HepG2 (cell line): ENCODE measurements at regions not wholly inside any gene's neighbourhood (a gene's known extent, or its start where the extent isn't known, plus 50 kb on each side); places are given as distances from the start of the nearest gene placed in this dataset.

Experiments used
- ATAC-seq: fragments of 200-7000 bp; cut with Tn5 transposase; 3 replicates; pipeline ENCODE4 v1.9.1; 2020; ENCODE audit warnings: mild to moderate bottlenecking, moderate library complexity
- BruUV-seq: library from RNA; stranded (reverse); fragments of 400-500 nt; replicated peaks from 2 replicates; lab custom pipeline; 2021; lab: Mats Ljungman, UMichigan
- CTCF ChIA-PET: fragments of 300-600 bp; formaldehyde crosslinking; extraction: SDS; loops from one replicate; lab custom pipeline; 2021; ENCODE audit warnings: low total read pairs, inconsistent platforms, low intra/inter-chr PET ratio; lab: Yijun Ruan, JAX
- POLR2A ChIA-PET: fragments of 350-600 bp; sonication (Branson Sonifier 250); formaldehyde crosslinking; loops from one replicate; lab custom pipeline; 2020; ENCODE audit warnings: antibody characterized with exemption, inconsistent platforms; lab: Yijun Ruan, JAX
- DNase-seq: peaks from one replicate; pipeline ENCODE4 v3.0.0-alpha.2; 2015; ENCODE audit warnings: low spot score
- FAIRE-seq: peaks from 3 replicates; lab custom pipeline; 2011; peaks lifted over from hg19 to GRCh38; lab: Jason Lieb, UNC
- H2AFZ ChIP-seq: one replicate; pipeline ENCODE4 v1.6.1; 2011; ENCODE audit warnings: low read length, inconsistent platforms
- H3K27ac ChIP-seq: fragments of 300-600 bp; 3 replicates; pipeline ENCODE4 v1.8.0; 2011; ENCODE audit warnings: mixed run types, mild to moderate bottlenecking, mixed read lengths, low read length, inconsistent platforms; ENCODE audit not compliant: insufficient read depth; ENCODE audit errors: extremely low read length
- H3K27me3 ChIP-seq, 2 experiments: fragments of 200-600 bp in 1 of 2; 2 replicates in 1 of 2; 3 replicates in 1 of 2; pipeline versions ENCODE4 v1.6.0 to v1.8.0; 2011; ENCODE audit warnings: low read length in 2 of 2, mild to moderate bottlenecking in 2 of 2, moderate library complexity in 2 of 2, inconsistent platforms in 1 of 2; ENCODE audit not compliant: insufficient read depth in 2 of 2, control insufficient read depth in 1 of 2
- H3K36me3 ChIP-seq, 2 experiments: fragments of 200-600 bp in 1 of 2; replicated peaks in 1 of 2; 2 replicates in 1 of 2; 3 replicates in 1 of 2; pipeline versions ENCODE4 v1.5.1 to v1.8.0; 2011; ENCODE audit warnings: low read length in 2 of 2, inconsistent platforms in 1 of 2; ENCODE audit not compliant: insufficient read depth in 2 of 2, control insufficient read depth in 1 of 2
- H3K4me1 ChIP-seq: 2 replicates; pipeline ENCODE4 v1.5.1; 2012; ENCODE audit warnings: low read length, inconsistent platforms; ENCODE audit not compliant: insufficient read depth
- H3K4me2 ChIP-seq: 2 replicates; pipeline ENCODE4 v1.6.0; 2011; ENCODE audit warnings: low read depth, low read length, inconsistent platforms
- H3K4me3 ChIP-seq, 3 experiments: fragments of 200-600 bp in 1 of 3; sonication (generic), shearing (Covaris generic) in 1 of 3; replicated peaks in 1 of 3; 2 replicates each; pipeline ENCODE4 v1.5.1; 2011 to 2016; ENCODE audit warnings: low read length in 3 of 3, inconsistent platforms in 2 of 3, low read depth in 2 of 3, mild to moderate bottlenecking in 2 of 3, control low read depth in 1 of 3, mixed read lengths in 1 of 3; ENCODE audit not compliant: insufficient read depth in 1 of 3
- H3K79me2 ChIP-seq: one replicate; pipeline ENCODE4 v1.6.1; 2011; ENCODE audit warnings: low read length, inconsistent platforms; ENCODE audit not compliant: insufficient read depth
- H3K9ac ChIP-seq: 2 replicates; pipeline ENCODE4 v1.6.0; 2011; ENCODE audit warnings: mild to moderate bottlenecking, low read depth, low read length, inconsistent platforms; ENCODE audit not compliant: insufficient read depth
- H3K9me3 ChIP-seq: 2 replicates; pipeline ENCODE4 v1.5.1; 2012; ENCODE audit warnings: mild to moderate bottlenecking, low read length
- H4K20me1 ChIP-seq: 2 replicates; pipeline ENCODE4 v1.6.0; 2011; ENCODE audit warnings: inconsistent platforms, mild to moderate bottlenecking, low read length, moderate library complexity; ENCODE audit not compliant: insufficient read depth
- ARID2 ChIP-seq: sonication (generic); formaldehyde crosslinking; IDR thresholded peaks from 2 replicates; pipeline ENCODE4 v1.8.1; 2022; ENCODE audit warnings: mild to moderate bottlenecking, missing genetic modification reagents, borderline replicate concordance
- ELF1 ChIP-seq: sonication (generic); formaldehyde crosslinking; IDR thresholded peaks from 2 replicates; pipeline ENCODE4 v1.4.0; 2020; ENCODE audit warnings: missing genetic modification reagents
- GPN1 ChIP-seq: sonication (generic); formaldehyde crosslinking; IDR thresholded peaks from 2 replicates; pipeline ENCODE4 v1.5.1; 2020; ENCODE audit warnings: missing genetic modification reagents, borderline replicate concordance
- HNRNPH1 ChIP-seq: fragments of 200-400 bp; formaldehyde crosslinking; optimal IDR thresholded peaks from 2 replicates; pipeline ENCODE3; 2017; ENCODE audit warnings: mild to moderate bottlenecking, low read depth, low read length
- MIER3 ChIP-seq: IDR thresholded peaks from 2 replicates; pipeline ENCODE4 v1.6.1; 2016; ENCODE audit warnings: missing compliant biosample characterization, borderline replicate concordance
- NR3C1 ChIP-seq: sonication (generic); formaldehyde crosslinking; IDR thresholded peaks from 2 replicates; pipeline ENCODE4 v1.4.0; 2020; ENCODE audit warnings: missing genetic modification reagents
- TCF7L2 ChIP-seq: IDR thresholded peaks from 2 replicates; pipeline ENCODE4 v1.6.1; 2011; ENCODE audit warnings: mild to moderate bottlenecking, low read depth, low read length, moderate library complexity
- TOE1 ChIP-seq: sonication (generic); formaldehyde crosslinking; IDR thresholded peaks from 2 replicates; pipeline ENCODE4 v1.4.0; 2020; ENCODE audit warnings: mild to moderate bottlenecking, missing genetic modification reagents
- ZKSCAN5 ChIP-seq: sonication (generic); formaldehyde crosslinking; IDR thresholded peaks from 2 replicates; pipeline ENCODE4 v1.5.1; 2020; ENCODE audit warnings: mild to moderate bottlenecking, missing genetic modification reagents
- ZNF12 ChIP-seq: sonication (generic); formaldehyde crosslinking; IDR thresholded peaks from 2 replicates; pipeline ENCODE4 v1.5.0; 2020; ENCODE audit warnings: missing genetic modification reagents
- ZNF317 ChIP-seq: sonication (generic); formaldehyde crosslinking; IDR thresholded peaks from 2 replicates; pipeline ENCODE4 v1.5.0; 2020; ENCODE audit warnings: mild to moderate bottlenecking, missing genetic modification reagents
- ZNF337 ChIP-seq: sonication (generic); formaldehyde crosslinking; IDR thresholded peaks from 2 replicates; pipeline ENCODE4 v1.5.1; 2020; ENCODE audit warnings: missing genetic modification reagents, low read depth, mild to moderate bottlenecking, borderline replicate concordance
- ZNF615 ChIP-seq: sonication (generic); formaldehyde crosslinking; IDR thresholded peaks from 2 replicates; pipeline ENCODE4 v1.5.0; 2020; ENCODE audit warnings: mild to moderate bottlenecking, missing genetic modification reagents, borderline replicate concordance
- ZNF773 ChIP-seq: sonication (generic); formaldehyde crosslinking; IDR thresholded peaks from 2 replicates; pipeline ENCODE4 v1.4.0; 2020; ENCODE audit warnings: missing genetic modification reagents, borderline replicate concordance
- ZNF790 ChIP-seq: sonication (generic); formaldehyde crosslinking; IDR thresholded peaks from 2 replicates; pipeline ENCODE4 v1.8.0; 2022; ENCODE audit warnings: missing genetic modification reagents, mild to moderate bottlenecking, borderline replicate concordance
- in situ Hi-C: cut with HindIII; loops from 2 replicates; pipeline ENCODE4 v1.10.0; 2017; ENCODE audit warnings: low pct_unique_long_range_greater_than_20kb; ENCODE audit not compliant: extremely low pct_ligation_motif_present
- intact Hi-C: fragments of 100-400 bp; cut with micrococcal nuclease; formaldehyde crosslinking; loops from one replicate; pipeline ENCODE4 v1.10.0; 2022; ENCODE audit not compliant: unreplicated experiment
- TF ChIP-seq, protein P1 (sequence below): sonication (generic); formaldehyde crosslinking; IDR thresholded peaks from 2 replicates; pipeline ENCODE4 v1.4.0; 2020; ENCODE audit warnings: mild to moderate bottlenecking, missing genetic modification reagents
- TF ChIP-seq, protein P2 (sequence below): sonication (generic); formaldehyde crosslinking; IDR thresholded peaks from 2 replicates; pipeline ENCODE4 v1.4.0; 2020; ENCODE audit warnings: mild to moderate bottlenecking, low read depth, missing genetic modification reagents
- TF ChIP-seq, protein P3 (sequence below): fragments of 450-650 bp; IDR thresholded peaks from 2 replicates; pipeline ENCODE4 v1.6.1; 2017; ENCODE audit warnings: mild to moderate bottlenecking
- TF ChIP-seq, protein P4 (sequence below): sonication (generic); formaldehyde crosslinking; IDR thresholded peaks from 2 replicates; pipeline ENCODE4 v1.8.1; 2023; ENCODE audit warnings: missing genetic modification reagents, mild to moderate bottlenecking, borderline replicate concordance

DNA sequence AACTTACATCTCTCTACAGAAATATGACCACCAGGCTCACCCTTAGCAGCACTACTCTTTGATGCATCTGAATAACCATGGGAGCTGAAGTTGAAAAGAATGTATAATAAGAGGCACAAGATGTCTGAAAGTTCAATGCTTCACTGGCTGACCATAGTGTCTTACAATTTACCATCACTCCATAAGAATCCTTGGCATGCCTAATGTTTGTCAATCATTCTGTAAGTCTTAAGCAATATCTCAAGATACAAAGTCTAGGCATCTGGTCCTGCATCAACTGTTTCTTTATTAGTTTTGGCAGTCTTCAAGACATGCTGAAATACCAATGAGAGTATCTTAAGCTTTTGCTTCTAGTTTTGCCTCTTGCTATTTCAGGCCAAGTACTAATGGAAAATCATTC lies 755.5 kb downstream of the STIM2 start (continued):
- TF ChIP-seq ZNF337 (CRISPR knock-in tag) (no peak), GPN1 (CRISPR knock-in tag) (no peak), NR3C1 (CRISPR knock-in tag) (no peak), ZNF317 (CRISPR knock-in tag) (no peak), ARID2 (no peak)

DNA sequence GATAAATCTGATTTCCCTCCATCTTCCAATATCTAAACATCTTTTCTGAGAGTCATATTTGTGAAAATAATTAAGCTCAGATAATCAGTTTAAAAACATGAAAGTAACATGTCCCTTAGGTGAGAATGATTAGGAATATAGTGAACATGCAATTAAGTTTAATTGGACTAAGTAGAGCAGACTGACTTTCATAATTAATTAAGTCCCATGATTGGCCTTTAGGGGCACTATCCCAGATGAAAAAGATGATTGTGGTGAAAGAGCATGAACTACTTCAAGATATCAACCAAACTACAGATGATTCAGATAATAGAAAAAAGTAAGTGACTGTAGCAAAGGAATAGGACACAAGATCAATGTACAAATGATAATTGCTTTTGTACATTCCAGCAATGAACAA lies 758.8 kb downstream of the STIM2 start:
- Histone ChIP-seq H2AFZ (no peak overlapping the region), H4K20me1 (no peaks in the 10 kb centered on the region), H3K27me3 (no peaks in the 10 kb centered on the region), H3K27ac (no peak overlapping the region), H3K9ac (no peak overlapping the region), H3K4me1 (no peaks in the 10 kb centered on the region), H3K4me3 (no peak overlapping the region), H3K79me2 (no peaks in the 10 kb centered on the region), H3K4me2 (no peak overlapping the region), H3K9me3 (peaks cover 25% of the 10 kb centered on the region), H3K36me3 (no peaks in the 10 kb centered on the region)
- no TSS peak for BruUV-seq
- in situ Hi-C loops, result no loop called here
- ChIA-PET POLR2A (no interaction called here), CTCF (no interaction called here)
- no peak for FAIRE-seq
- intact Hi-C loops, result no loop called here
- ATAC-seq, result no peak
- no peak for DNase-seq
- TF ChIP-seq, protein P1, sequence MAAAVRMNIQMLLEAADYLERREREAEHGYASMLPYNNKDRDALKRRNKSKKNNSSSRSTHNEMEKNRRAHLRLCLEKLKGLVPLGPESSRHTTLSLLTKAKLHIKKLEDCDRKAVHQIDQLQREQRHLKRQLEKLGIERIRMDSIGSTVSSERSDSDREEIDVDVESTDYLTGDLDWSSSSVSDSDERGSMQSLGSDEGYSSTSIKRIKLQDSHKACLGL (CRISPR knock-in tag), result no peak
- TF ChIP-seq, protein P2, sequence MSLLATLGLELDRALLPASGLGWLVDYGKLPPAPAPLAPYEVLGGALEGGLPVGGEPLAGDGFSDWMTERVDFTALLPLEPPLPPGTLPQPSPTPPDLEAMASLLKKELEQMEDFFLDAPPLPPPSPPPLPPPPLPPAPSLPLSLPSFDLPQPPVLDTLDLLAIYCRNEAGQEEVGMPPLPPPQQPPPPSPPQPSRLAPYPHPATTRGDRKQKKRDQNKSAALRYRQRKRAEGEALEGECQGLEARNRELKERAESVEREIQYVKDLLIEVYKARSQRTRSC (CRISPR knock-in tag), result no peak
- TF ChIP-seq ELF1 (CRISPR knock-in tag) (no peak), MIER3 (no peak), ZKSCAN5 (no peak), TCF7L2 (no peak), HNRNPH1 (no peak), TOE1 (no peak), ZNF773 (CRISPR knock-in tag) (no peak), ZNF790 (CRISPR knock-in tag) (no peak), ZNF12 (CRISPR knock-in tag) (no peak), ZNF615 (CRISPR knock-in tag) (no peak)
- TF ChIP-seq, protein P3, sequence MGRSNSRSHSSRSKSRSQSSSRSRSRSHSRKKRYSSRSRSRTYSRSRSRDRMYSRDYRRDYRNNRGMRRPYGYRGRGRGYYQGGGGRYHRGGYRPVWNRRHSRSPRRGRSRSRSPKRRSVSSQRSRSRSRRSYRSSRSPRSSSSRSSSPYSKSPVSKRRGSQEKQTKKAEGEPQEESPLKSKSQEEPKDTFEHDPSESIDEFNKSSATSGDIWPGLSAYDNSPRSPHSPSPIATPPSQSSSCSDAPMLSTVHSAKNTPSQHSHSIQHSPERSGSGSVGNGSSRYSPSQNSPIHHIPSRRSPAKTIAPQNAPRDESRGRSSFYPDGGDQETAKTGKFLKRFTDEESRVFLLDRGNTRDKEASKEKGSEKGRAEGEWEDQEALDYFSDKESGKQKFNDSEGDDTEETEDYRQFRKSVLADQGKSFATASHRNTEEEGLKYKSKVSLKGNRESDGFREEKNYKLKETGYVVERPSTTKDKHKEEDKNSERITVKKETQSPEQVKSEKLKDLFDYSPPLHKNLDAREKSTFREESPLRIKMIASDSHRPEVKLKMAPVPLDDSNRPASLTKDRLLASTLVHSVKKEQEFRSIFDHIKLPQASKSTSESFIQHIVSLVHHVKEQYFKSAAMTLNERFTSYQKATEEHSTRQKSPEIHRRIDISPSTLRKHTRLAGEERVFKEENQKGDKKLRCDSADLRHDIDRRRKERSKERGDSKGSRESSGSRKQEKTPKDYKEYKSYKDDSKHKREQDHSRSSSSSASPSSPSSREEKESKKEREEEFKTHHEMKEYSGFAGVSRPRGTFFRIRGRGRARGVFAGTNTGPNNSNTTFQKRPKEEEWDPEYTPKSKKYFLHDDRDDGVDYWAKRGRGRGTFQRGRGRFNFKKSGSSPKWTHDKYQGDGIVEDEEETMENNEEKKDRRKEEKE, result no peak
- TF ChIP-seq, protein P4, sequence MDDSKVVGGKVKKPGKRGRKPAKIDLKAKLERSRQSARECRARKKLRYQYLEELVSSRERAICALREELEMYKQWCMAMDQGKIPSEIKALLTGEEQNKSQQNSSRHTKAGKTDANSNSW (CRISPR knock-in tag), result no peak
